Panc1 (cell line): ENCODE measurements at regions not wholly inside any gene's neighbourhood (a gene's known extent, or its start where the extent isn't known, plus 50 kb on each side); places are given as distances from the start of the nearest gene placed in this dataset.

Experiments
- POLR2AphosphoS5 ChIP-seq: IDR thresholded peaks from 2 replicates; pipeline ENCODE4 v1.6.1; 2012; ENCODE audit warnings: mild to moderate bottlenecking, low read depth, low read length, moderate library complexity
- TF ChIP-seq, protein P1 (sequence below): fragments of 450-650 bp; IDR thresholded peaks from 2 replicates; pipeline ENCODE4 v1.5.1; 2017; ENCODE audit warnings: mild to moderate bottlenecking
- TF ChIP-seq, protein P2 (sequence below), 2 experiments: IDR thresholded peaks; 2 replicates each; pipeline ENCODE4 v1.6.1; 2011 to 2012; ENCODE audit warnings: low read depth in 2 of 2, control low read depth in 1 of 2, low read length in 1 of 2, mild to moderate bottlenecking in 1 of 2, moderate library complexity in 1 of 2; ENCODE audit not compliant: insufficient read depth in 1 of 2

DNA sequence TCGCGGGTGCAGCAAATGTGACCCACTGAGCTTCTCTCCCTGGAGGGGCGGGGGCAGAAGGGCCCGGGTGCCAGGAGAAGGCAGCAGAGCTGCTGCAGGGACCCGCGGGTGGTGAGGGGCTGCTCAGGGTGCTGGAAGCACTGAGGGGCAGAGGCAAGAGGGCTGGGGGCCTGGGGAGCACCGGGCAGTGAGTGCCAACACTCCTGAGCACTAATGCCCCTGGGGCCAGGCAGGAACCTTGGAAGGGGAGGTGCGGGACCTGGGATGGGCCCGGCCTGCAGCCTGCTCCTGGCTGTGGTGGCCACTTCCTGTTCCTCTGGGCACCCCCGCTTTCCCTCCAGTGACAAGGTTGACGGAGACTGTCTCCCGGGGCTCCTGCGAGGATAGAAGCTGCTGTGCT lies 66.5 kb upstream of the ADRA2C start:
- TF ChIP-seq, protein P1, sequence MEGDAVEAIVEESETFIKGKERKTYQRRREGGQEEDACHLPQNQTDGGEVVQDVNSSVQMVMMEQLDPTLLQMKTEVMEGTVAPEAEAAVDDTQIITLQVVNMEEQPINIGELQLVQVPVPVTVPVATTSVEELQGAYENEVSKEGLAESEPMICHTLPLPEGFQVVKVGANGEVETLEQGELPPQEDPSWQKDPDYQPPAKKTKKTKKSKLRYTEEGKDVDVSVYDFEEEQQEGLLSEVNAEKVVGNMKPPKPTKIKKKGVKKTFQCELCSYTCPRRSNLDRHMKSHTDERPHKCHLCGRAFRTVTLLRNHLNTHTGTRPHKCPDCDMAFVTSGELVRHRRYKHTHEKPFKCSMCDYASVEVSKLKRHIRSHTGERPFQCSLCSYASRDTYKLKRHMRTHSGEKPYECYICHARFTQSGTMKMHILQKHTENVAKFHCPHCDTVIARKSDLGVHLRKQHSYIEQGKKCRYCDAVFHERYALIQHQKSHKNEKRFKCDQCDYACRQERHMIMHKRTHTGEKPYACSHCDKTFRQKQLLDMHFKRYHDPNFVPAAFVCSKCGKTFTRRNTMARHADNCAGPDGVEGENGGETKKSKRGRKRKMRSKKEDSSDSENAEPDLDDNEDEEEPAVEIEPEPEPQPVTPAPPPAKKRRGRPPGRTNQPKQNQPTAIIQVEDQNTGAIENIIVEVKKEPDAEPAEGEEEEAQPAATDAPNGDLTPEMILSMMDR, result no peak
- TF ChIP-seq, protein P2, sequence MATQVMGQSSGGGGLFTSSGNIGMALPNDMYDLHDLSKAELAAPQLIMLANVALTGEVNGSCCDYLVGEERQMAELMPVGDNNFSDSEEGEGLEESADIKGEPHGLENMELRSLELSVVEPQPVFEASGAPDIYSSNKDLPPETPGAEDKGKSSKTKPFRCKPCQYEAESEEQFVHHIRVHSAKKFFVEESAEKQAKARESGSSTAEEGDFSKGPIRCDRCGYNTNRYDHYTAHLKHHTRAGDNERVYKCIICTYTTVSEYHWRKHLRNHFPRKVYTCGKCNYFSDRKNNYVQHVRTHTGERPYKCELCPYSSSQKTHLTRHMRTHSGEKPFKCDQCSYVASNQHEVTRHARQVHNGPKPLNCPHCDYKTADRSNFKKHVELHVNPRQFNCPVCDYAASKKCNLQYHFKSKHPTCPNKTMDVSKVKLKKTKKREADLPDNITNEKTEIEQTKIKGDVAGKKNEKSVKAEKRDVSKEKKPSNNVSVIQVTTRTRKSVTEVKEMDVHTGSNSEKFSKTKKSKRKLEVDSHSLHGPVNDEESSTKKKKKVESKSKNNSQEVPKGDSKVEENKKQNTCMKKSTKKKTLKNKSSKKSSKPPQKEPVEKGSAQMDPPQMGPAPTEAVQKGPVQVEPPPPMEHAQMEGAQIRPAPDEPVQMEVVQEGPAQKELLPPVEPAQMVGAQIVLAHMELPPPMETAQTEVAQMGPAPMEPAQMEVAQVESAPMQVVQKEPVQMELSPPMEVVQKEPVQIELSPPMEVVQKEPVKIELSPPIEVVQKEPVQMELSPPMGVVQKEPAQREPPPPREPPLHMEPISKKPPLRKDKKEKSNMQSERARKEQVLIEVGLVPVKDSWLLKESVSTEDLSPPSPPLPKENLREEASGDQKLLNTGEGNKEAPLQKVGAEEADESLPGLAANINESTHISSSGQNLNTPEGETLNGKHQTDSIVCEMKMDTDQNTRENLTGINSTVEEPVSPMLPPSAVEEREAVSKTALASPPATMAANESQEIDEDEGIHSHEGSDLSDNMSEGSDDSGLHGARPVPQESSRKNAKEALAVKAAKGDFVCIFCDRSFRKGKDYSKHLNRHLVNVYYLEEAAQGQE (IDR thresholded peaks at IDR 0.05; ENCODE audit: insufficient read depth in 1 of 2, low read depth in 2 of 2, low read length in 1 of 2), result no peak
- no peak for TF ChIP-seq POLR2AphosphoS5
